ENCODE measurements at regions not wholly inside any gene's neighbourhood (a gene's known extent, or its start where the extent isn't known, plus 50 kb on each side); places are given as distances from the start of the nearest gene placed in this dataset.

GRCh38 chr6:27145731-27146455 is 101.6 kb upstream of the PRSS16 start:
- TF ChIP-seq CTCF (IDR thresholded peaks at IDR 0.05) = no peak
- peak in 1 of 2 donors; percentile 73 for TF ChIP-seq POLR2A (IDR thresholded peaks at IDR 0.05)

Measured in thyroid gland (tissue), 4 donors.